DND-41 (cell line): ENCODE measurements at regions not wholly inside any gene's neighbourhood (a gene's known extent, or its start where the extent isn't known, plus 50 kb on each side); places are given as distances from the start of the nearest gene placed in this dataset.

Source experiments
- ATAC-seq: fragments of 200-7000 bp; cut with Tn5 transposase; 3 replicates; pipeline ENCODE4 v1.9.1; 2021; ENCODE audit warnings: low read depth; ENCODE audit not compliant: insufficient read depth
- DNase-seq: peaks from one replicate; pipeline ENCODE4 v3.0.0-alpha.2; 2020
- H2AFZ ChIP-seq: 2 replicates; pipeline ENCODE4 v1.6.0; 2012; ENCODE audit warnings: low read depth, low read length
- H3K27ac ChIP-seq: 2 replicates; pipeline ENCODE4 v1.5.1; 2012; ENCODE audit warnings: low read length, inconsistent platforms
- H3K27me3 ChIP-seq: fragments of 200-600 bp; sonication (generic); 2 replicates; pipeline ENCODE4 v1.6.0; 2012; ENCODE audit warnings: low read length, mild to moderate bottlenecking, inconsistent platforms; ENCODE audit not compliant: insufficient read depth, poor library complexity
- H3K36me3 ChIP-seq: 2 replicates; pipeline ENCODE4 v1.5.1; 2012; ENCODE audit warnings: low read length, inconsistent platforms; ENCODE audit not compliant: insufficient read depth
- H3K4me1 ChIP-seq: 2 replicates; pipeline ENCODE4 v1.5.1; 2012; ENCODE audit warnings: mild to moderate bottlenecking, low read length; ENCODE audit not compliant: insufficient read depth
- H3K4me2 ChIP-seq: 2 replicates; pipeline ENCODE4 v1.6.0; 2012; ENCODE audit warnings: mild to moderate bottlenecking, moderate library complexity, low read length, inconsistent platforms; ENCODE audit not compliant: insufficient read depth
- H3K4me3 ChIP-seq, 2 experiments: fragments of 200-600 bp in 1 of 2; shearing (Covaris generic) in 1 of 2; 2 replicates each; pipeline ENCODE4 v1.5.1; 2012 to 2016; ENCODE audit warnings: inconsistent platforms in 2 of 2, low read length in 2 of 2, mild to moderate bottlenecking in 2 of 2, low read depth in 1 of 2, moderate library complexity in 1 of 2
- H3K79me2 ChIP-seq: 2 replicates; pipeline ENCODE4 v1.6.0; 2012; ENCODE audit warnings: low read length, inconsistent platforms; ENCODE audit not compliant: insufficient read depth
- H3K9ac ChIP-seq: 2 replicates; pipeline ENCODE4 v1.6.0; 2012; ENCODE audit warnings: low read depth, mild to moderate bottlenecking, inconsistent platforms, low read length, moderate library complexity
- H3K9me3 ChIP-seq: 2 replicates; pipeline ENCODE4 v1.5.1; 2012; ENCODE audit warnings: low read length, moderate library complexity, mild to moderate bottlenecking, inconsistent platforms; ENCODE audit not compliant: insufficient read depth, severe bottlenecking
- H4K20me1 ChIP-seq: 2 replicates; pipeline ENCODE4 v1.6.0; 2012; ENCODE audit warnings: low read length; ENCODE audit not compliant: insufficient read depth
- EZH2 ChIP-seq: IDR thresholded peaks from 3 replicates; pipeline ENCODE4 v1.6.1; 2012; ENCODE audit warnings: borderline replicate concordance, low read depth, mild to moderate bottlenecking, moderate library complexity, low read length, inconsistent platforms; ENCODE audit not compliant: severe bottlenecking
- TF ChIP-seq, protein P1 (sequence below): IDR thresholded peaks from 2 replicates; pipeline ENCODE4 v1.5.1; 2012; ENCODE audit warnings: borderline replicate concordance, low read length, moderate library complexity, mild to moderate bottlenecking; ENCODE audit not compliant: poor library complexity, severe bottlenecking; ENCODE audit errors: extremely low read depth

DNA sequence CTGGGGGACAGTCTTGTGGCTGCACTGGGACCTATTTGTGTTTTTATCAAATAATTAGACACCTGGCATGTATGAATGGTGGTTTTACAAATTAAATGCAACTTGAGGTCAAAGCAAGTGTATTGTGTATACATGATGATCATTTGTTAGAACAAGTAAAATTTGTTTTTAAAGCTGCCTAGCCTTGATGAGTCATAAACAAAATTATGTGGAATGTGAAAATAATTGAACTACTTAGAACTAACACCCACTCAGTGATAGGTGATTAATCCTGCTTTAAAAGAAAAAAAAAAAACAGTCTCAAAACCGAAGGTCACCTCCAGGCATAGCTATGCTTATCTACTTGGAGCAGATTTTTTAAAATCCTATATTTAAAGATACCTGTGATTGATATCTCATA lies 770.3 kb upstream of the SLITRK5 start:
- H2AFZ ChIP-seq = no peak overlapping the region
- H3K36me3 ChIP-seq = no peaks in the 10 kb centered on the region
- no peak for DNase-seq
- H3K27ac ChIP-seq = no peak overlapping the region
- no peaks in the 10 kb centered on the region for H3K79me2 ChIP-seq
- TF ChIP-seq, protein P1, sequence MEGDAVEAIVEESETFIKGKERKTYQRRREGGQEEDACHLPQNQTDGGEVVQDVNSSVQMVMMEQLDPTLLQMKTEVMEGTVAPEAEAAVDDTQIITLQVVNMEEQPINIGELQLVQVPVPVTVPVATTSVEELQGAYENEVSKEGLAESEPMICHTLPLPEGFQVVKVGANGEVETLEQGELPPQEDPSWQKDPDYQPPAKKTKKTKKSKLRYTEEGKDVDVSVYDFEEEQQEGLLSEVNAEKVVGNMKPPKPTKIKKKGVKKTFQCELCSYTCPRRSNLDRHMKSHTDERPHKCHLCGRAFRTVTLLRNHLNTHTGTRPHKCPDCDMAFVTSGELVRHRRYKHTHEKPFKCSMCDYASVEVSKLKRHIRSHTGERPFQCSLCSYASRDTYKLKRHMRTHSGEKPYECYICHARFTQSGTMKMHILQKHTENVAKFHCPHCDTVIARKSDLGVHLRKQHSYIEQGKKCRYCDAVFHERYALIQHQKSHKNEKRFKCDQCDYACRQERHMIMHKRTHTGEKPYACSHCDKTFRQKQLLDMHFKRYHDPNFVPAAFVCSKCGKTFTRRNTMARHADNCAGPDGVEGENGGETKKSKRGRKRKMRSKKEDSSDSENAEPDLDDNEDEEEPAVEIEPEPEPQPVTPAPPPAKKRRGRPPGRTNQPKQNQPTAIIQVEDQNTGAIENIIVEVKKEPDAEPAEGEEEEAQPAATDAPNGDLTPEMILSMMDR = no peak
- TF ChIP-seq EZH2 = no peak
- H3K4me3 ChIP-seq = no peak overlapping the region
- no peaks in the 10 kb centered on the region for H3K27me3 ChIP-seq
- no peaks in the 10 kb centered on the region for H4K20me1 ChIP-seq
- no peaks in the 10 kb centered on the region for H3K4me1 ChIP-seq
- no peak overlapping the region for H3K4me2 ChIP-seq
- no peaks in the 10 kb centered on the region for H3K9me3 ChIP-seq
- H3K9ac ChIP-seq = no peak overlapping the region
- no peak for ATAC-seq

- ATAC-seq = no peak
These were observed 764.9 kb upstream of the SLITRK5 start for GRCh38 chr13:86906127-86906874.

DNA sequence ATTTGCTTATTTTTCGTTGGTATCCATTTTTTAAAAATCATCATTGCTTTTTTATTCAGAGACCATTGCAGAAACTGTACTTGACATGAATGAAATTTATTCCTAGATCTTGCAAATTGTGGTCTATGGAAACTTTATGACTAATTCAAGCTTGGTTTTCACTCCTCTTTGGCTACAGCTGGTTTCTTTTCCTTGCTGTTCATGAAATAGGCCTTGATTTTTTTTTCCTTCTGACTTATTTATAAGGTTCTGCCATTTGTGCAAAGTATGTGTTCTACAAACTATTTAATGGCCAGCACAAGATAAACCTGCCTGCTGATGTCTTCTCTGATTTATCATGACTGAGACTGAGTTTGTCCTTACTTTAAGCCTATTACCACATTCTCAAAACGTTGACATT lies 764.0 kb upstream of the SLITRK5 start:
- Histone ChIP-seq H3K27me3 (no peaks in the 10 kb centered on the region), H3K9me3 (no peaks in the 10 kb centered on the region), H3K4me2 (no peak overlapping the region), H3K4me1 (no peaks in the 10 kb centered on the region), H3K36me3 (no peaks in the 10 kb centered on the region), H2AFZ (no peak overlapping the region), H3K4me3 (no peak overlapping the region), H3K9ac (no peak overlapping the region), H3K79me2 (no peaks in the 10 kb centered on the region), H4K20me1 (no peaks in the 10 kb centered on the region), H3K27ac (no peak overlapping the region)
- TF ChIP-seq, protein P1 = no peak
- no peak for TF ChIP-seq EZH2
- DNase-seq = no peak
- ATAC-seq = no peak

More at GRCh38 chr13:86906127-86906874, 764.9 kb upstream of the SLITRK5 start:
- DNase-seq = no peak
- Histone ChIP-seq H3K9me3 (no peaks in the 10 kb centered on the region), H3K27me3 (no peaks in the 10 kb centered on the region), H3K36me3 (no peaks in the 10 kb centered on the region), H3K4me1 (no peaks in the 10 kb centered on the region), H3K79me2 (no peaks in the 10 kb centered on the region), H2AFZ (no peak overlapping the region), H3K4me3 (no peak overlapping the region), H4K20me1 (no peaks in the 10 kb centered on the region), H3K9ac (no peak overlapping the region), H3K27ac (no peak overlapping the region), H3K4me2 (no peak overlapping the region)
- TF ChIP-seq, protein P1 = no peak
- TF ChIP-seq EZH2 = no peak
